Heart left ventricle (tissue), 13 donors: ENCODE measurements at regions not wholly inside any gene's neighbourhood (a gene's known extent, or its start where the extent isn't known, plus 50 kb on each side); places are given as distances from the start of the nearest gene placed in this dataset.

Experiments
- POLR2A ChIP-seq, 2 donors: fragments of 450-650 bp; IDR thresholded peaks; one replicate each; pipeline ENCODE4 v1.6.1; 2017; ENCODE audit warnings: antibody characterized with exemption in 2 of 2, mild to moderate bottlenecking in 2 of 2, moderate library complexity in 2 of 2
- TF ChIP-seq, protein P1 (sequence below), 12 donors: fragments of 200-600 bp; sonication (generic) in 4 of 12; IDR thresholded peaks; one replicate each; pipeline versions ENCODE4 v1.5.0 to v1.8.0; 2018 to 2022; ENCODE audit warnings: antibody characterized with exemption in 12 of 12, mild to moderate bottlenecking in 5 of 12
- donor health status: ischemic (EF 13 %, LVEDD 7.1; RV severe dilation, severe dysfunction).
- donor health status: DM: no; HTN: yes; CAD: no.
- donor health status: DM: no; HTN: no; CAD: no.
- donor health status: ischemic (EF 25% LVEDD 6.9; RV normal size, moderate dysfunction).
- donor health status: ischemic (EF 25% LVEDD 5.7; RV mildly dilated, moderate dysfunction).
- donor health status: ischemic (EF 35%, LVEDD 5.7; RV mildly dilated, moderate dysfunction).
- donor health status: nonischemic (EF 11% LVEDD 7.7; RV severe dilation, severe dysfunction).
- donor health status: DM: yes; HTN: yes; CAD: no.
- donor health status: PGD.
- donor health status: ischemic (EF 29% LVEDD 5.4; RV normal size, mild dysfunction).
- donor health status: nonischemic (EF 23%, LVEDD 6.1; RV moderate dilation, normal function).

DNA sequence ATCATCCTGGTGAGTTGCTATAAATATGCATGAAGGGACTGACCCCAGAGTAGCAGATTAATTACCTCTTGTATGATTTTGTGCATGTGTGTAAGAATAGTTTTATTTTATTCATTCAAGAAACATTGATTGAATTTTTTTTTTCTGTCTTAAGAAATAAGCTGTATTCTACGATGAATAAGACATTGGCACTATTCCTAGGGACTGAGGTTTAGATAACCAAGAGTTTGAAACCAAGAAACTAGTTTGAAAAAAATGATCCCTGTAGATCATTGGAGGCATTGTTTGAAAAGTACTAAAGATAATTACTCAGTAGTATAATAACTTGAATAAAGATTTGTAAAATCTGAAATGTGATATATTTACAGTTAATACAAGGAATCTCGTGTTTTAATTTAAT, 1086.9 kb downstream of the PCDH7 start:
- TF ChIP-seq, protein P1, sequence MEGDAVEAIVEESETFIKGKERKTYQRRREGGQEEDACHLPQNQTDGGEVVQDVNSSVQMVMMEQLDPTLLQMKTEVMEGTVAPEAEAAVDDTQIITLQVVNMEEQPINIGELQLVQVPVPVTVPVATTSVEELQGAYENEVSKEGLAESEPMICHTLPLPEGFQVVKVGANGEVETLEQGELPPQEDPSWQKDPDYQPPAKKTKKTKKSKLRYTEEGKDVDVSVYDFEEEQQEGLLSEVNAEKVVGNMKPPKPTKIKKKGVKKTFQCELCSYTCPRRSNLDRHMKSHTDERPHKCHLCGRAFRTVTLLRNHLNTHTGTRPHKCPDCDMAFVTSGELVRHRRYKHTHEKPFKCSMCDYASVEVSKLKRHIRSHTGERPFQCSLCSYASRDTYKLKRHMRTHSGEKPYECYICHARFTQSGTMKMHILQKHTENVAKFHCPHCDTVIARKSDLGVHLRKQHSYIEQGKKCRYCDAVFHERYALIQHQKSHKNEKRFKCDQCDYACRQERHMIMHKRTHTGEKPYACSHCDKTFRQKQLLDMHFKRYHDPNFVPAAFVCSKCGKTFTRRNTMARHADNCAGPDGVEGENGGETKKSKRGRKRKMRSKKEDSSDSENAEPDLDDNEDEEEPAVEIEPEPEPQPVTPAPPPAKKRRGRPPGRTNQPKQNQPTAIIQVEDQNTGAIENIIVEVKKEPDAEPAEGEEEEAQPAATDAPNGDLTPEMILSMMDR (IDR thresholded peaks at IDR 0.05), result no peak
- no peak for TF ChIP-seq POLR2A (IDR thresholded peaks at IDR 0.05)
